Common myeloid progenitor, CD34-positive (primary cell): ENCODE measurements at regions not wholly inside any gene's neighbourhood (a gene's known extent, or its start where the extent isn't known, plus 50 kb on each side); places are given as distances from the start of the nearest gene placed in this dataset.

Experiments
- CTCF ChIA-PET: fragments of 350-600 bp; sonication (Branson Sonifier 250); formaldehyde crosslinking; loops from one replicate; lab custom pipeline; 2021; ENCODE audit warnings: antibody characterized with exemption; lab: Charles Lee
- POLR2A ChIA-PET: fragments of 350-600 bp; sonication (Branson Sonifier 250); formaldehyde crosslinking; loops from one replicate; lab custom pipeline; 2021; ENCODE audit warnings: antibody characterized with exemption; lab: Charles Lee
- DNase-seq, 3 donors: peaks; one replicate each; pipeline versions ENCODE4 v3.0.0 to v3.0.0-alpha.2; 2013
- H3K27ac ChIP-seq, 2 experiments: 1 replicate in 1 of 2; 2 replicates in 1 of 2; pipeline ENCODE4 v1.7.0; 2013; ENCODE audit warnings: inconsistent platforms in 2 of 2, low read length in 2 of 2, mild to moderate bottlenecking in 2 of 2, low read depth in 1 of 2, moderate library complexity in 1 of 2; ENCODE audit not compliant: severe bottlenecking in 2 of 2, insufficient read depth in 1 of 2, poor library complexity in 1 of 2
- H3K27me3 ChIP-seq, 5 experiments: replicated peaks in 2 of 5; 1 replicate in 3 of 5; 2 replicates in 2 of 5; pipeline versions ENCODE4 v1.6.1 to v1.7.0; 2013; ENCODE audit warnings: low read length in 4 of 5, mild to moderate bottlenecking in 2 of 5, moderate library complexity in 2 of 5, inconsistent platforms in 1 of 5; ENCODE audit not compliant: insufficient read depth in 5 of 5, control insufficient read depth in 4 of 5
- H3K36me3 ChIP-seq, 4 experiments: 1 replicate in 2 of 4; 2 replicates in 2 of 4; pipeline versions ENCODE4 v1.6.1 to v1.7.0; 2013; ENCODE audit warnings: low read length in 3 of 4, control low read depth in 1 of 4, mild to moderate bottlenecking in 1 of 4; ENCODE audit not compliant: control insufficient read depth in 4 of 4, insufficient read depth in 4 of 4
- H3K4me1 ChIP-seq, 4 experiments: 1 replicate in 3 of 4; 2 replicates in 1 of 4; pipeline versions ENCODE4 v1.6.1 to v1.7.1; 2013; ENCODE audit warnings: low read length in 3 of 4, mild to moderate bottlenecking in 3 of 4, control low read depth in 1 of 4, inconsistent platforms in 1 of 4, moderate library complexity in 1 of 4; ENCODE audit not compliant: control insufficient read depth in 4 of 4, insufficient read depth in 4 of 4; ENCODE audit errors: control extremely low read depth in 1 of 4
- H3K4me3 ChIP-seq, 7 experiments: 1 replicate in 4 of 7; 2 replicates in 3 of 7; pipeline versions ENCODE4 v1.5.1 to v1.7.0; 2013; ENCODE audit warnings: mild to moderate bottlenecking in 7 of 7, low read length in 6 of 7, moderate library complexity in 6 of 7, inconsistent platforms in 2 of 7, low read depth in 2 of 7, control low read depth in 1 of 7; ENCODE audit not compliant: insufficient read depth in 4 of 7, control insufficient read depth in 1 of 7; ENCODE audit errors: extremely low read depth in 1 of 7
- H3K9me3 ChIP-seq, 5 experiments: 1 replicate in 4 of 5; 2 replicates in 1 of 5; pipeline versions ENCODE4 v1.6.1 to v1.7.1; 2013; ENCODE audit warnings: low read length in 4 of 5, mild to moderate bottlenecking in 2 of 5, inconsistent platforms in 1 of 5, low read depth in 1 of 5, moderate library complexity in 1 of 5; ENCODE audit not compliant: control insufficient read depth in 4 of 5, insufficient read depth in 2 of 5; ENCODE audit errors: control extremely low read depth in 1 of 5
- WGBS: methylation state at CpG from one replicate; pipeline ENCODE4 v1.1.5; 2013; ENCODE audit not compliant: insufficient coverage; 5-methylcytosine and 5-hydroxymethylcytosine counted together

- no peaks in the 10 kb centered on the region for H3K27me3 ChIP-seq
- H3K9me3 ChIP-seq = peaks cover 0 to 3% (median 0%) of the 10 kb centered on the region in 5 experiments
- H3K36me3 ChIP-seq = no peaks in the 10 kb centered on the region
- H3K4me1 ChIP-seq = no peaks in the 10 kb centered on the region
- 100% methylated on average over 1 of the region's 1 CpG for WGBS
- H3K4me3 ChIP-seq = no peak overlapping the region
- no peak overlapping the region for H3K27ac ChIP-seq
- no peak for DNase-seq
- POLR2A ChIA-PET = no interaction called here
- CTCF ChIA-PET = no interaction called here
Measured at GRCh38 chr5:67380431-67380830, 183.8 kb upstream of the CD180 start.

GRCh38 chr5:67379753-67380152 is 183.2 kb upstream of the CD180 start:
- Histone ChIP-seq H3K27ac (no peak overlapping the region), H3K9me3 (peaks cover 0 to 5% (median 0%) of the 10 kb centered on the region in 5 experiments), H3K36me3 (no peaks in the 10 kb centered on the region), H3K4me3 (no peak overlapping the region), H3K27me3 (no peaks in the 10 kb centered on the region), H3K4me1 (no peaks in the 10 kb centered on the region)
- ChIA-PET POLR2A (no interaction called here), CTCF (interaction anchor here (0.8 kb wide), 1 partner anchor 7 kb away, joined by 3 read pairs; no protein-coding TSS in a partner anchor)
- DNase-seq = no peak
- WGBS = no CpG with 5 or more reads among the region's 2 CpGs

- H3K36me3 ChIP-seq = no peaks in the 10 kb centered on the region
- ChIA-PET CTCF (interaction anchor here (1.2 kb wide), 1 partner anchor 14 kb away, joined by 3 read pairs; no protein-coding TSS in a partner anchor), POLR2A (no interaction called here)
- no peak overlapping the region for H3K27ac ChIP-seq
- DNase-seq = no peak
- H3K4me3 ChIP-seq = no peak overlapping the region
- no peaks in the 10 kb centered on the region for H3K27me3 ChIP-seq
- no peaks in the 10 kb centered on the region for H3K4me1 ChIP-seq
- H3K9me3 ChIP-seq = peaks cover 0 to 5% (median 0%) of the 10 kb centered on the region in 5 experiments
- WGBS = no CpG with 5 or more reads among the region's 1 CpG
Measured at GRCh38 chr5:67378256-67378655, 181.7 kb upstream of the CD180 start.

GRCh38 chr5:67377631-67378030 is 181.0 kb upstream of the CD180 start:
- no peaks in the 10 kb centered on the region for H3K27me3 ChIP-seq
- H3K4me1 ChIP-seq = no peaks in the 10 kb centered on the region
- H3K9me3 ChIP-seq = peaks cover 0 to 5% (median 0%) of the 10 kb centered on the region in 5 experiments
- ChIA-PET CTCF (interaction anchor here (0.7 to 1.2 kb wide), 2 partner anchors 13 to 63 kb away, joined by 3 to 4 read pairs; no protein-coding TSS in a partner anchor), POLR2A (no interaction called here)
- WGBS = 100% methylated on average over 3 of the region's 4 CpGs
- H3K4me3 ChIP-seq = no peak overlapping the region
- DNase-seq = no peak
- no peak overlapping the region for H3K27ac ChIP-seq
- no peaks in the 10 kb centered on the region for H3K36me3 ChIP-seq

- Histone ChIP-seq H3K4me1 (no peaks in the 10 kb centered on the region), H3K27ac (no peak overlapping the region), H3K27me3 (no peaks in the 10 kb centered on the region), H3K9me3 (peaks cover 0 to 5% (median 0%) of the 10 kb centered on the region in 5 experiments), H3K36me3 (no peaks in the 10 kb centered on the region), H3K4me3 (no peak overlapping the region)
- ChIA-PET CTCF (no interaction called here), POLR2A (no interaction called here)
- no peak for DNase-seq
- WGBS = no CpG with 5 or more reads among the region's 2 CpGs
Measured at GRCh38 chr5:67375606-67376005, 179.0 kb upstream of the CD180 start.

GRCh38 chr5:67374378-67374777 is 177.8 kb upstream of the CD180 start:
- Histone ChIP-seq H3K4me1 (no peaks in the 10 kb centered on the region), H3K4me3 (no peak overlapping the region), H3K36me3 (no peaks in the 10 kb centered on the region), H3K27ac (no peak overlapping the region), H3K9me3 (peaks cover 0 to 5% (median 0%) of the 10 kb centered on the region in 5 experiments), H3K27me3 (no peaks in the 10 kb centered on the region)
- POLR2A ChIA-PET = no interaction called here
- no peak for DNase-seq
- no CpG with 5 or more reads among the region's 2 CpGs for WGBS
- CTCF ChIA-PET = no interaction called here

GRCh38 chr5:67373518-67373917 is 176.9 kb upstream of the CD180 start:
- H3K27me3 ChIP-seq = no peaks in the 10 kb centered on the region
- H3K36me3 ChIP-seq = no peaks in the 10 kb centered on the region
- WGBS = 100% methylated on average over 1 of the region's 1 CpG
- DNase-seq = no peak
- H3K9me3 ChIP-seq = peaks cover 0 to 5% (median 0%) of the 10 kb centered on the region in 5 experiments
- ChIA-PET CTCF (no interaction called here), POLR2A (no interaction called here)
- H3K4me1 ChIP-seq = no peaks in the 10 kb centered on the region
- H3K27ac ChIP-seq = no peak overlapping the region
- no peak overlapping the region for H3K4me3 ChIP-seq
